ENCODE measurements at regions not wholly inside any gene's neighbourhood (a gene's known extent, or its start where the extent isn't known, plus 50 kb on each side); places are given as distances from the start of the nearest gene placed in this dataset.

- no peak for TF ChIP-seq CTCF (IDR thresholded peaks at IDR 0.05; ENCODE audit: insufficient read depth, low read length)
- no peak for TF ChIP-seq POLR2AphosphoS5 (IDR thresholded peaks at IDR 0.05; ENCODE audit: low read depth)
- TF ChIP-seq, protein P1, sequence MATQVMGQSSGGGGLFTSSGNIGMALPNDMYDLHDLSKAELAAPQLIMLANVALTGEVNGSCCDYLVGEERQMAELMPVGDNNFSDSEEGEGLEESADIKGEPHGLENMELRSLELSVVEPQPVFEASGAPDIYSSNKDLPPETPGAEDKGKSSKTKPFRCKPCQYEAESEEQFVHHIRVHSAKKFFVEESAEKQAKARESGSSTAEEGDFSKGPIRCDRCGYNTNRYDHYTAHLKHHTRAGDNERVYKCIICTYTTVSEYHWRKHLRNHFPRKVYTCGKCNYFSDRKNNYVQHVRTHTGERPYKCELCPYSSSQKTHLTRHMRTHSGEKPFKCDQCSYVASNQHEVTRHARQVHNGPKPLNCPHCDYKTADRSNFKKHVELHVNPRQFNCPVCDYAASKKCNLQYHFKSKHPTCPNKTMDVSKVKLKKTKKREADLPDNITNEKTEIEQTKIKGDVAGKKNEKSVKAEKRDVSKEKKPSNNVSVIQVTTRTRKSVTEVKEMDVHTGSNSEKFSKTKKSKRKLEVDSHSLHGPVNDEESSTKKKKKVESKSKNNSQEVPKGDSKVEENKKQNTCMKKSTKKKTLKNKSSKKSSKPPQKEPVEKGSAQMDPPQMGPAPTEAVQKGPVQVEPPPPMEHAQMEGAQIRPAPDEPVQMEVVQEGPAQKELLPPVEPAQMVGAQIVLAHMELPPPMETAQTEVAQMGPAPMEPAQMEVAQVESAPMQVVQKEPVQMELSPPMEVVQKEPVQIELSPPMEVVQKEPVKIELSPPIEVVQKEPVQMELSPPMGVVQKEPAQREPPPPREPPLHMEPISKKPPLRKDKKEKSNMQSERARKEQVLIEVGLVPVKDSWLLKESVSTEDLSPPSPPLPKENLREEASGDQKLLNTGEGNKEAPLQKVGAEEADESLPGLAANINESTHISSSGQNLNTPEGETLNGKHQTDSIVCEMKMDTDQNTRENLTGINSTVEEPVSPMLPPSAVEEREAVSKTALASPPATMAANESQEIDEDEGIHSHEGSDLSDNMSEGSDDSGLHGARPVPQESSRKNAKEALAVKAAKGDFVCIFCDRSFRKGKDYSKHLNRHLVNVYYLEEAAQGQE (IDR thresholded peaks at IDR 0.05; ENCODE audit: insufficient replicate concordance, low read depth) = no peak
- TF ChIP-seq GABPA (IDR thresholded peaks at IDR 0.05; ENCODE audit: low read depth) = no peak
These were observed 273.5 kb upstream of the ATP5MC3 start for GRCh38 chr2:175454953-175455389.

All from HL-60 (cell line).